ENCODE measurements at regions not wholly inside any gene's neighbourhood (a gene's known extent, or its start where the extent isn't known, plus 50 kb on each side); places are given as distances from the start of the nearest gene placed in this dataset.

DNA sequence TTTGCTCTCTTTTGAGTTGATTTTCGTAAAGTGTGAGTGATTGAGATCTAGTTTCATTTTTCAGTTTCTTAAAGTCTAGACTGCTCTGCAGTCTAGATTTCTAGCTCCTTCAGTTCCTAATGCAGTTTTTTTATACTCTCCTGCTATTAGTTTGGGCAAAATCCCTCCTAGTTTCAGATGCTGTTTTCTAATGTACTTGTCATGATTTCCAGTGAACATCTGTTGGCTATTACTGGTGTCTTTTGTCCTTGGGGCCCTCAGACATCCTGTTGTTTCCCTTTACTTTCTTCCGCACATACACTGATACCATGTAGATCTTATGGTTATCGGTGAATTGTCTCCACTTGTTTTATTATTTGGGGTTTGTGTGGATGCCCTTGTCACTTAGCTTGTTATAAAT lies 292.1 kb downstream of the TDRD3 start:
- TF ChIP-seq CTCF (conservative IDR thresholded peaks at IDR 0.05; ENCODE audit: low read depth, low read length): no peak

GRCh38 chr13:60679928-60680694 lies 283.1 kb downstream of the TDRD3 start:
- Histone ChIP-seq H3K27ac (no peak overlapping the region), H4K20me1 (ENCODE audit: insufficient read depth) (no peaks in the 10 kb centered on the region), H3K27me3 (ENCODE audit: insufficient read depth, low read depth) (no peaks in the 10 kb centered on the region), H3K79me2 (ENCODE audit: insufficient read depth, low read depth) (no peaks in the 10 kb centered on the region), H3K4me1 (ENCODE audit: low read depth, poor library complexity, severe bottlenecking) (no peaks in the 10 kb centered on the region), H2AFZ (ENCODE audit: low read depth) (no peak overlapping the region), H3K9ac (no peak overlapping the region), H3K4me3 (IDR thresholded peaks at IDR 0.05; ENCODE audit: insufficient read depth, low read depth, low read length) (no peak overlapping the region), H3K36me3 (ENCODE audit: insufficient read depth) (no peaks in the 10 kb centered on the region), H3K4me2 (no peak overlapping the region)
- TF ChIP-seq CTCF (conservative IDR thresholded peaks at IDR 0.05; ENCODE audit: low read depth, low read length): no peak

More for the DNA sequence above, 292.1 kb downstream of the TDRD3 start:
- peak overlapping the region; percentile 37 for H3K4me2 ChIP-seq
- H3K27ac ChIP-seq: peak overlapping the region; percentile 19; the same call in 1 of the 2 replicates
- no peak overlapping the region for H2AFZ ChIP-seq (ENCODE audit: low read depth)
- peaks cover 23% of the 10 kb centered on the region for H3K4me1 ChIP-seq (ENCODE audit: low read depth, poor library complexity, severe bottlenecking)
- H3K9ac ChIP-seq: no peak overlapping the region
- no peaks in the 10 kb centered on the region for H4K20me1 ChIP-seq (ENCODE audit: insufficient read depth)
- H3K27me3 ChIP-seq (ENCODE audit: insufficient read depth, low read depth): no peaks in the 10 kb centered on the region
- H3K4me3 ChIP-seq (IDR thresholded peaks at IDR 0.05; ENCODE audit: insufficient read depth, low read depth, low read length): no peak overlapping the region
- H3K79me2 ChIP-seq (ENCODE audit: insufficient read depth, low read depth): no peaks in the 10 kb centered on the region
- no peaks in the 10 kb centered on the region for H3K36me3 ChIP-seq (ENCODE audit: insufficient read depth)

GRCh38 chr13:60679131-60679530 lies 282.1 kb downstream of the TDRD3 start:
- no peak overlapping the region for H2AFZ ChIP-seq (ENCODE audit: low read depth)
- no peaks in the 10 kb centered on the region for H3K27me3 ChIP-seq (ENCODE audit: insufficient read depth, low read depth)
- H3K79me2 ChIP-seq (ENCODE audit: insufficient read depth, low read depth): no peaks in the 10 kb centered on the region
- TF ChIP-seq CTCF (conservative IDR thresholded peaks at IDR 0.05; ENCODE audit: low read depth, low read length): no peak
- H3K4me2 ChIP-seq: no peak overlapping the region
- no peaks in the 10 kb centered on the region for H4K20me1 ChIP-seq (ENCODE audit: insufficient read depth)
- H3K4me1 ChIP-seq (ENCODE audit: low read depth, poor library complexity, severe bottlenecking): no peaks in the 10 kb centered on the region
- no peak overlapping the region for H3K9ac ChIP-seq
- H3K4me3 ChIP-seq (IDR thresholded peaks at IDR 0.05; ENCODE audit: insufficient read depth, low read depth, low read length): no peak overlapping the region
- H3K36me3 ChIP-seq (ENCODE audit: insufficient read depth): no peaks in the 10 kb centered on the region
- no peak overlapping the region for H3K27ac ChIP-seq

- Histone ChIP-seq H3K36me3 (ENCODE audit: insufficient read depth) (no peaks in the 10 kb centered on the region), H3K79me2 (ENCODE audit: insufficient read depth, low read depth) (no peaks in the 10 kb centered on the region), H3K4me2 (no peak overlapping the region), H3K4me3 (IDR thresholded peaks at IDR 0.05; ENCODE audit: insufficient read depth, low read depth, low read length) (no peak overlapping the region), H3K9ac (no peak overlapping the region), H2AFZ (ENCODE audit: low read depth) (no peak overlapping the region), H3K4me1 (ENCODE audit: low read depth, poor library complexity, severe bottlenecking) (no peaks in the 10 kb centered on the region), H3K27ac (no peak overlapping the region), H4K20me1 (ENCODE audit: insufficient read depth) (no peaks in the 10 kb centered on the region), H3K27me3 (ENCODE audit: insufficient read depth, low read depth) (no peaks in the 10 kb centered on the region)
- no peak for TF ChIP-seq CTCF (conservative IDR thresholded peaks at IDR 0.05; ENCODE audit: low read depth, low read length)
Observed at GRCh38 chr13:60671386-60671785, 274.4 kb downstream of the TDRD3 start.

Measured in KMS-11 (cell line).